ENCODE measurements at regions not wholly inside any gene's neighbourhood (a gene's known extent, or its start where the extent isn't known, plus 50 kb on each side); places are given as distances from the start of the nearest gene placed in this dataset.

DNA sequence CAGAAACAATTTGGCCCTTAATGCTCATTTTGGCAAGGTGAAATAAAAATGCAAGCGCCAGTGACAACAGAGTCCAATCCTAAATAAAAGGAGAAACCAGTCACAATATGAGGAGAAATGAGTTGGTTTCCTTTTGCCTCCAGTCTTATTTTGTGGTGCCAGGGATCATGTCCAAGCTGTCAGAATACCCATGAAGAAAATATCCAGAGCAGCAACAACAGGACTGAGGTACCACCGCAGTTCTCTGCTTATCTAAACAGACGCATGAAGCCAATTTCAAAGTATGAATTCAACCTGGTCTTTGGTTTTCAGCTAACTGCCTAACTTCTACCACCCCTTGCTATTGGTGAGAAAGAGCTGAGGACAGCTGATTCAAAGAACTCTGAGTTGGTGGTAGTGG lies 199.9 kb upstream of the MAGEB2 start:
- no peaks in the 10 kb centered on the region for H3K27me3 ChIP-seq (ENCODE audit: control insufficient read depth in 1 of 2, insufficient read depth in 2 of 2, low read length in 2 of 2)
- H3K4me1 ChIP-seq (ENCODE audit: insufficient read depth, low read length), result no peaks in the 10 kb centered on the region
- POLR2A ChIA-PET, result no interaction called here
- H2AFZ ChIP-seq (ENCODE audit: low read length), result no peak overlapping the region
- no peak overlapping the region for H3K9ac ChIP-seq (ENCODE audit: insufficient read depth, low read depth, low read length)
- TF ChIP-seq, protein P1, sequence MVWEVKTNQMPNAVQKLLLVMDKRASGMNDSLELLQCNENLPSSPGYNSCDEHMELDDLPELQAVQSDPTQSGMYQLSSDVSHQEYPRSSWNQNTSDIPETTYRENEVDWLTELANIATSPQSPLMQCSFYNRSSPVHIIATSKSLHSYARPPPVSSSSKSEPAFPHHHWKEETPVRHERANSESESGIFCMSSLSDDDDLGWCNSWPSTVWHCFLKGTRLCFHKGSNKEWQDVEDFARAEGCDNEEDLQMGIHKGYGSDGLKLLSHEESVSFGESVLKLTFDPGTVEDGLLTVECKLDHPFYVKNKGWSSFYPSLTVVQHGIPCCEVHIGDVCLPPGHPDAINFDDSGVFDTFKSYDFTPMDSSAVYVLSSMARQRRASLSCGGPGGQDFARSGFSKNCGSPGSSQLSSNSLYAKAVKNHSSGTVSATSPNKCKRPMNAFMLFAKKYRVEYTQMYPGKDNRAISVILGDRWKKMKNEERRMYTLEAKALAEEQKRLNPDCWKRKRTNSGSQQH (CRISPR knock-in tag; IDR thresholded peaks at IDR 0.05; ENCODE audit: low read depth), result no peak
- no peak for TF ChIP-seq TSC22D2 (CRISPR knock-in tag; IDR thresholded peaks at IDR 0.05; ENCODE audit: borderline replicate concordance)
- TF ChIP-seq, protein P2, sequence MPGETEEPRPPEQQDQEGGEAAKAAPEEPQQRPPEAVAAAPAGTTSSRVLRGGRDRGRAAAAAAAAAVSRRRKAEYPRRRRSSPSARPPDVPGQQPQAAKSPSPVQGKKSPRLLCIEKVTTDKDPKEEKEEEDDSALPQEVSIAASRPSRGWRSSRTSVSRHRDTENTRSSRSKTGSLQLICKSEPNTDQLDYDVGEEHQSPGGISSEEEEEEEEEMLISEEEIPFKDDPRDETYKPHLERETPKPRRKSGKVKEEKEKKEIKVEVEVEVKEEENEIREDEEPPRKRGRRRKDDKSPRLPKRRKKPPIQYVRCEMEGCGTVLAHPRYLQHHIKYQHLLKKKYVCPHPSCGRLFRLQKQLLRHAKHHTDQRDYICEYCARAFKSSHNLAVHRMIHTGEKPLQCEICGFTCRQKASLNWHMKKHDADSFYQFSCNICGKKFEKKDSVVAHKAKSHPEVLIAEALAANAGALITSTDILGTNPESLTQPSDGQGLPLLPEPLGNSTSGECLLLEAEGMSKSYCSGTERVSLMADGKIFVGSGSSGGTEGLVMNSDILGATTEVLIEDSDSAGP (CRISPR knock-in tag; IDR thresholded peaks at IDR 0.05; ENCODE audit: borderline replicate concordance), result no peak
- TF ChIP-seq ZNF33B (CRISPR knock-in tag; IDR thresholded peaks at IDR 0.05), result no peak
- no peak overlapping the region for H3K27ac ChIP-seq (ENCODE audit: extremely low read length, insufficient read depth, low read length)
- CTCF ChIA-PET (ENCODE audit: low intra/inter-chr PET ratio, low total read pairs), result no interaction called here
- no peaks in the 10 kb centered on the region for H3K79me2 ChIP-seq (ENCODE audit: insufficient read depth, low read length)
- 7% methylated on average over 3 of the region's 3 CpGs for WGBS (ENCODE audit: low lambda C conversion rate)
- no peak for FAIRE-seq
- H3K4me3 ChIP-seq (replicated peaks in 1 of 3; ENCODE audit: insufficient read depth in 1 of 3, low read depth in 2 of 3, low read length in 3 of 3), result no peak overlapping the region
- BruUV-seq (replicated peaks), result no TSS peak
- no peak for ATAC-seq
- no peak for DNase-seq (ENCODE audit: low spot score)
- H3K36me3 ChIP-seq (replicated peaks in 1 of 2; ENCODE audit: control insufficient read depth in 1 of 2, insufficient read depth in 2 of 2, low read length in 2 of 2), result no peaks in the 10 kb centered on the region
- H3K9me3 ChIP-seq (ENCODE audit: low read length), result no peaks in the 10 kb centered on the region
- no peaks in the 10 kb centered on the region for H4K20me1 ChIP-seq (ENCODE audit: insufficient read depth, low read length)
- in situ Hi-C loops (cut with HindIII; ENCODE audit: extremely low pct_ligation_motif_present, low pct_unique_long_range_greater_than_20kb), result no loop called here
- no peak overlapping the region for H3K4me2 ChIP-seq (ENCODE audit: low read depth, low read length)
- intact Hi-C loops (cut with micrococcal nuclease; ENCODE audit: unreplicated experiment), result no loop called here

DNA sequence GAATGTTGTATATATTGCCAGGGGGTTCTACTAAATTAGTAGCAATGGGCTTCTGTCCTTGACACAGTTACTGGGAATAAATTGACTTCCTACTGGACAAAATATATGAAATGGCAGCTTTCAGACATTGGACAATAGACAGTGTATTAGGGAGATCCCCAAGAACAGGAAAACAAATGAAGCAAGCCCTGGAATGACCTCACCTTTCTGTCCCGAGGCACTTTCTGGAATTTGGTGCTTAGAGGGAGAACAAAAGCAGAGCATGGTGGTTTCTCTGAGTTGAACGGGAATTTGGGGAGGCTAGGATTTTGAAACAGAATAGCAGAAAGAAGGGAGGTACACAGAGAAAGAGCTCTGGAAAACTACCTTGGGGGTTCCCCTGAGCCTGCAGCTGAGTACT lies 187.7 kb upstream of the MAGEB2 start:
- ChIA-PET CTCF (ENCODE audit: low intra/inter-chr PET ratio, low total read pairs) (no interaction called here), POLR2A (no interaction called here)
- WGBS (ENCODE audit: low lambda C conversion rate), result 0% methylated on average over 2 of the region's 2 CpGs
- Histone ChIP-seq H4K20me1 (ENCODE audit: insufficient read depth, low read length) (no peaks in the 10 kb centered on the region), H3K9ac (ENCODE audit: insufficient read depth, low read depth, low read length) (no peak overlapping the region), H3K4me1 (ENCODE audit: insufficient read depth, low read length) (no peaks in the 10 kb centered on the region), H3K27ac (ENCODE audit: extremely low read length, insufficient read depth, low read length) (no peak overlapping the region), H3K36me3 (replicated peaks in 1 of 2; ENCODE audit: control insufficient read depth in 1 of 2, insufficient read depth in 2 of 2, low read length in 2 of 2) (no peaks in the 10 kb centered on the region), H3K4me2 (ENCODE audit: low read depth, low read length) (no peak overlapping the region), H3K27me3 (ENCODE audit: control insufficient read depth in 1 of 2, insufficient read depth in 2 of 2, low read length in 2 of 2) (no peaks in the 10 kb centered on the region), H3K4me3 (replicated peaks in 1 of 3; ENCODE audit: insufficient read depth in 1 of 3, low read depth in 2 of 3, low read length in 3 of 3) (no peak overlapping the region), H3K9me3 (ENCODE audit: low read length) (no peaks in the 10 kb centered on the region), H2AFZ (ENCODE audit: low read length) (no peak overlapping the region), H3K79me2 (ENCODE audit: insufficient read depth, low read length) (no peaks in the 10 kb centered on the region)
- in situ Hi-C loops (cut with HindIII; ENCODE audit: extremely low pct_ligation_motif_present, low pct_unique_long_range_greater_than_20kb) (no loop called here), intact Hi-C loops (cut with micrococcal nuclease; ENCODE audit: unreplicated experiment) (no loop called here)
- DNase-seq (ENCODE audit: low spot score), result no peak
- ATAC-seq, result no peak
- FAIRE-seq, result no peak
- no TSS peak for BruUV-seq (replicated peaks)
- TF ChIP-seq, protein P3, sequence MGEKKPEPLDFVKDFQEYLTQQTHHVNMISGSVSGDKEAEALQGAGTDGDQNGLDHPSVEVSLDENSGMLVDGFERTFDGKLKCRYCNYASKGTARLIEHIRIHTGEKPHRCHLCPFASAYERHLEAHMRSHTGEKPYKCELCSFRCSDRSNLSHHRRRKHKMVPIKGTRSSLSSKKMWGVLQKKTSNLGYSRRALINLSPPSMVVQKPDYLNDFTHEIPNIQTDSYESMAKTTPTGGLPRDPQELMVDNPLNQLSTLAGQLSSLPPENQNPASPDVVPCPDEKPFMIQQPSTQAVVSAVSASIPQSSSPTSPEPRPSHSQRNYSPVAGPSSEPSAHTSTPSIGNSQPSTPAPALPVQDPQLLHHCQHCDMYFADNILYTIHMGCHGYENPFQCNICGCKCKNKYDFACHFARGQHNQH (CRISPR knock-in tag; IDR thresholded peaks at IDR 0.05), result no peak
- TF ChIP-seq PRPF4 (IDR thresholded peaks at IDR 0.05; ENCODE audit: low read depth, low read length, poor library complexity, severe bottlenecking), result no peak
- no peak for TF ChIP-seq SMAD3 (CRISPR knock-in tag; IDR thresholded peaks at IDR 0.05)
- TF ChIP-seq, protein P4, sequence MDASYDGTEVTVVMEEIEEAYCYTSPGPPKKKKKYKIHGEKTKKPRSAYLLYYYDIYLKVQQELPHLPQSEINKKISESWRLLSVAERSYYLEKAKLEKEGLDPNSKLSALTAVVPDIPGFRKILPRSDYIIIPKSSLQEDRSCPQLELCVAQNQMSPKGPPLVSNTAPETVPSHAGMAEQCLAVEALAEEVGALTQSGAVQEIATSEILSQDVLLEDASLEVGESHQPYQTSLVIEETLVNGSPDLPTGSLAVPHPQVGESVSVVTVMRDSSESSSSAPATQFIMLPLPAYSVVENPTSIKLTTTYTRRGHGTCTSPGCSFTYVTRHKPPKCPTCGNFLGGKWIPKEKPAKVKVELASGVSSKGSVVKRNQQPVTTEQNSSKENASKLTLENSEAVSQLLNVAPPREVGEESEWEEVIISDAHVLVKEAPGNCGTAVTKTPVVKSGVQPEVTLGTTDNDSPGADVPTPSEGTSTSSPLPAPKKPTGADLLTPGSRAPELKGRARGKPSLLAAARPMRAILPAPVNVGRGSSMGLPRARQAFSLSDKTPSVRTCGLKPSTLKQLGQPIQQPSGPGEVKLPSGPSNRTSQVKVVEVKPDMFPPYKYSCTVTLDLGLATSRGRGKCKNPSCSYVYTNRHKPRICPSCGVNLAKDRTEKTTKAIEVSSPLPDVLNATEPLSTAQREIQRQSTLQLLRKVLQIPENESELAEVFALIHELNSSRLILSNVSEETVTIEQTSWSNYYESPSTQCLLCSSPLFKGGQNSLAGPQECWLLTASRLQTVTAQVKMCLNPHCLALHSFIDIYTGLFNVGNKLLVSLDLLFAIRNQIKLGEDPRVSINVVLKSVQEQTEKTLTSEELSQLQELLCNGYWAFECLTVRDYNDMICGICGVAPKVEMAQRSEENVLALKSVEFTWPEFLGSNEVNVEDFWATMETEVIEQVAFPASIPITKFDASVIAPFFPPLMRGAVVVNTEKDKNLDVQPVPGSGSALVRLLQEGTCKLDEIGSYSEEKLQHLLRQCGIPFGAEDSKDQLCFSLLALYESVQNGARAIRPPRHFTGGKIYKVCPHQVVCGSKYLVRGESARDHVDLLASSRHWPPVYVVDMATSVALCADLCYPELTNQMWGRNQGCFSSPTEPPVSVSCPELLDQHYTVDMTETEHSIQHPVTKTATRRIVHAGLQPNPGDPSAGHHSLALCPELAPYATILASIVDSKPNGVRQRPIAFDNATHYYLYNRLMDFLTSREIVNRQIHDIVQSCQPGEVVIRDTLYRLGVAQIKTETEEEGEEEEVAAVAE (CRISPR knock-in tag; IDR thresholded peaks at IDR 0.05; ENCODE audit: borderline replicate concordance), result no peak
- TF ChIP-seq FOXO1 (CRISPR knock-in tag; IDR thresholded peaks at IDR 0.05), result no peak
- no peak for TF ChIP-seq SMAD1 (CRISPR knock-in tag; IDR thresholded peaks at IDR 0.05; ENCODE audit: borderline replicate concordance, low read depth)
- TF ChIP-seq RNF2 (conservative IDR thresholded peaks at IDR 0.05; ENCODE audit: low read depth), result no peak

Measured in HepG2 (cell line).